Ascending aorta (tissue), 2 donors: ENCODE measurements at regions not wholly inside any gene's neighbourhood (a gene's known extent, or its start where the extent isn't known, plus 50 kb on each side); places are given as distances from the start of the nearest gene placed in this dataset.

Source experiments
- DNase-seq, 2 donors: peaks; one replicate each; pipeline ENCODE4 v3.0.0-alpha.2; 2019; ENCODE audit warnings: low spot score in 2 of 2
- H3K27ac ChIP-seq, 2 donors: fragments of 200-600 bp; sonication (generic); one replicate each; pipeline ENCODE4 v1.5.1; 2016 to 2017; ENCODE audit warnings: mild to moderate bottlenecking in 1 of 2
- H3K27me3 ChIP-seq: fragments of 200-600 bp; sonication (generic); one replicate; pipeline ENCODE4 v1.5.1; 2017
- H3K36me3 ChIP-seq, 2 donors: fragments of 200-600 bp; sonication (generic); one replicate each; pipeline ENCODE4 v1.5.1; 2016
- H3K4me1 ChIP-seq, 2 donors: fragments of 200-600 bp; sonication (generic); one replicate each; pipeline ENCODE4 v1.5.1; 2016 to 2017; ENCODE audit warnings: mild to moderate bottlenecking in 1 of 2
- H3K4me3 ChIP-seq, 2 donors: fragments of 200-600 bp; sonication (generic); one replicate each; pipeline ENCODE4 v1.5.1; 2016 to 2017; ENCODE audit warnings: mild to moderate bottlenecking in 1 of 2
- H3K9me3 ChIP-seq, 2 donors: fragments of 200-600 bp; sonication (generic); one replicate each; pipeline ENCODE4 v1.5.1; 2016
- CTCF ChIP-seq, 3 experiments: fragments of 200-600 bp in 2 of 3; fragments of 450-650 bp in 1 of 3; sonication (generic) in 2 of 3; IDR thresholded peaks; one replicate each; pipeline ENCODE4 v1.5.1; 2016 to 2019; ENCODE audit warnings: antibody characterized with exemption in 3 of 3, mild to moderate bottlenecking in 1 of 3, moderate library complexity in 1 of 3
- intact Hi-C: fragments of 100-400 bp; cut with DNase I; formaldehyde crosslinking; loops from one replicate; pipeline ENCODE4 v1.15.1; 2023

- DNase-seq: no peak
- H3K27me3 ChIP-seq: no peaks in the 10 kb centered on the region
- peak overlapping the region; percentile 47 to 51 for H3K27ac ChIP-seq
- no peaks in the 10 kb centered on the region for H3K36me3 ChIP-seq
- H3K4me1 ChIP-seq: peaks cover 9 to 26% of the 10 kb centered on the region in 2 donors
- no peak for TF ChIP-seq CTCF (IDR thresholded peaks at IDR 0.05)
- H3K4me3 ChIP-seq: no peak overlapping the region
- intact Hi-C loops: no loop called here
- H3K9me3 ChIP-seq: no peaks in the 10 kb centered on the region
Observed at GRCh38 chr10:30228417-30229036, 120.6 kb downstream of the MTPAP start.

GRCh38 chr10:30227481-30227880 is 121.6 kb downstream of the MTPAP start:
- intact Hi-C loops: no loop called here
- H3K27ac ChIP-seq: peak overlapping the region; percentile 53 to 58
- TF ChIP-seq CTCF (IDR thresholded peaks at IDR 0.05): no peak
- H3K9me3 ChIP-seq: no peaks in the 10 kb centered on the region
- no peaks in the 10 kb centered on the region for H3K36me3 ChIP-seq
- H3K4me3 ChIP-seq: no peak overlapping the region
- peaks cover 9 to 26% of the 10 kb centered on the region in 2 donors for H3K4me1 ChIP-seq
- peak in 1 of 2 donors; percentile 76 for DNase-seq
- no peaks in the 10 kb centered on the region for H3K27me3 ChIP-seq

- DNase-seq: no peak
- intact Hi-C loops: no loop called here
- Histone ChIP-seq H3K36me3 (no peaks in the 10 kb centered on the region), H3K4me1 (peaks cover 0 to 6% of the 10 kb centered on the region in 2 donors), H3K27me3 (no peaks in the 10 kb centered on the region), H3K9me3 (no peaks in the 10 kb centered on the region), H3K4me3 (peak overlapping the region in 1 of 2 donors; percentile 47), H3K27ac (peak overlapping the region in 1 of 2 donors; percentile 39)
- TF ChIP-seq CTCF (IDR thresholded peaks at IDR 0.05): no peak
Observed at GRCh38 chr10:30219971-30220751, 128.9 kb downstream of the MTPAP start.

- Histone ChIP-seq H3K27ac (no peak overlapping the region), H3K4me1 (peaks cover 0 to 6% of the 10 kb centered on the region in 2 donors), H3K9me3 (no peaks in the 10 kb centered on the region), H3K27me3 (no peaks in the 10 kb centered on the region), H3K36me3 (no peaks in the 10 kb centered on the region), H3K4me3 (no peak overlapping the region)
- intact Hi-C loops: no loop called here
- no peak for TF ChIP-seq CTCF (IDR thresholded peaks at IDR 0.05)
- DNase-seq: no peak
Observed at GRCh38 chr10:30216821-30217220, 132.3 kb downstream of the MTPAP start.

- H3K4me3 ChIP-seq: no peak overlapping the region
- H3K27me3 ChIP-seq: no peaks in the 10 kb centered on the region
- TF ChIP-seq CTCF (IDR thresholded peaks at IDR 0.05): no peak
- peaks cover 0 to 3% of the 10 kb centered on the region in 2 donors for H3K4me1 ChIP-seq
- intact Hi-C loops: no loop called here
- H3K27ac ChIP-seq: peak overlapping the region in 1 of 2 donors; percentile 3
- H3K36me3 ChIP-seq: no peaks in the 10 kb centered on the region
- no peak for DNase-seq
- H3K9me3 ChIP-seq: no peaks in the 10 kb centered on the region
Observed at GRCh38 chr10:30215623-30216022, 133.5 kb downstream of the MTPAP start.
